Panc1 (cell line): ENCODE measurements at regions not wholly inside any gene's neighbourhood (a gene's known extent, or its start where the extent isn't known, plus 50 kb on each side); places are given as distances from the start of the nearest gene placed in this dataset.

Experiments used
- ATAC-seq: fragments of 200-7000 bp; cut with Tn5 transposase; 2 replicates; pipeline ENCODE4 v1.9.1; 2020; ENCODE audit warnings: mild to moderate bottlenecking, moderate library complexity
- BruUV-seq: library from RNA; stranded (reverse); fragments of 400-500 nt; replicated peaks from 2 replicates; lab custom pipeline; 2021; lab: Mats Ljungman, UMichigan
- CTCF ChIA-PET: fragments of 300-600 bp; sonication (Branson Sonifier 250); formaldehyde crosslinking; loops from one replicate; lab custom pipeline; 2022; ENCODE audit warnings: antibody characterized with exemption; lab: Charles Lee
- POLR2A ChIA-PET: fragments of 300-600 bp; sonication (Branson Sonifier 250); formaldehyde crosslinking; loops from one replicate; lab custom pipeline; 2022; ENCODE audit warnings: antibody characterized with exemption; lab: Charles Lee
- DNase-seq: peaks from one replicate; pipeline ENCODE4 v3.0.0-alpha.2; 2010; ENCODE audit warnings: low read depth, low spot score
- H3K27ac ChIP-seq: 2 replicates; pipeline ENCODE4 v1.5.1; 2011; ENCODE audit warnings: mild to moderate bottlenecking, low read length, inconsistent platforms
- H3K27me3 ChIP-seq: fragments of 200-500 bp; sonication (Bioruptor generic); 2 replicates; pipeline ENCODE4 v1.6.0; 2014; ENCODE audit warnings: low read length, inconsistent platforms; ENCODE audit not compliant: control insufficient read depth, insufficient read depth
- H3K36me3 ChIP-seq: fragments of 200-500 bp; sonication (Bioruptor generic); 2 replicates; pipeline ENCODE4 v1.5.1; 2014; ENCODE audit warnings: inconsistent platforms, mild to moderate bottlenecking, low read length, moderate library complexity; ENCODE audit not compliant: control insufficient read depth, insufficient read depth
- H3K4me1 ChIP-seq: 2 replicates; pipeline ENCODE4 v1.5.1; 2011; ENCODE audit warnings: inconsistent platforms, mild to moderate bottlenecking, low read length, moderate library complexity; ENCODE audit not compliant: control insufficient read depth, insufficient read depth
- H3K4me3 ChIP-seq, 2 experiments: 2 replicates each; pipeline ENCODE4 v1.5.1; 2011 to 2012; ENCODE audit warnings: low read depth in 2 of 2, low read length in 2 of 2, mild to moderate bottlenecking in 2 of 2, inconsistent platforms in 1 of 2, moderate library complexity in 1 of 2
- H3K9me3 ChIP-seq: fragments of 200-500 bp; sonication (Bioruptor generic); 2 replicates; pipeline ENCODE4 v1.5.1; 2014; ENCODE audit warnings: low read depth, mild to moderate bottlenecking, inconsistent platforms, low read length, moderate library complexity; ENCODE audit not compliant: control insufficient read depth, insufficient read depth
- CTCF ChIP-seq: fragments of 450-650 bp; IDR thresholded peaks from 2 replicates; pipeline ENCODE4 v1.5.1; 2017; ENCODE audit warnings: mild to moderate bottlenecking
- POLR2AphosphoS5 ChIP-seq: IDR thresholded peaks from 2 replicates; pipeline ENCODE4 v1.6.1; 2012; ENCODE audit warnings: mild to moderate bottlenecking, low read depth, low read length, moderate library complexity
- REST ChIP-seq, 2 experiments: IDR thresholded peaks; 2 replicates each; pipeline ENCODE4 v1.6.1; 2011 to 2012; ENCODE audit warnings: low read depth in 2 of 2, control low read depth in 1 of 2, low read length in 1 of 2, mild to moderate bottlenecking in 1 of 2, moderate library complexity in 1 of 2; ENCODE audit not compliant: insufficient read depth in 1 of 2
- SIN3A ChIP-seq: IDR thresholded peaks from 2 replicates; pipeline ENCODE4 v1.6.1; 2012; ENCODE audit warnings: low read depth, mild to moderate bottlenecking, low read length, moderate library complexity, borderline replicate concordance; ENCODE audit not compliant: insufficient read depth
- TCF7L2 ChIP-seq: IDR thresholded peaks from 2 replicates; pipeline ENCODE4 v1.6.1; 2011; ENCODE audit warnings: mild to moderate bottlenecking, low read depth, low read length, inconsistent platforms
- in situ Hi-C: cut with HindIII; loops from 2 replicates; pipeline ENCODE4 v1.10.0; 2016; ENCODE audit warnings: low sequenced_read_pairs, low pct_unique_long_range_greater_than_20kb
- intact Hi-C: fragments of 100-400 bp; cut with micrococcal nuclease; formaldehyde crosslinking; loops from one replicate; pipeline ENCODE4 v1.10.0; 2022; ENCODE audit not compliant: unreplicated experiment

GRCh38 chr7:25881317-25882037, 270.5 kb upstream of the NFE2L3 start:
- no peak overlapping the region for H3K27ac ChIP-seq
- no peak for ATAC-seq
- no TSS peak for BruUV-seq
- 0 out of 2 replicates have a peak, but pooled peaks cover 4% of the 10 kb centered on the region for H3K4me1 ChIP-seq
- H3K4me3 ChIP-seq, result no peak overlapping the region
- peaks cover 41% of the 10 kb centered on the region for H3K27me3 ChIP-seq
- intact Hi-C loops, result no loop called here
- H3K36me3 ChIP-seq, result no peaks in the 10 kb centered on the region
- in situ Hi-C loops, result no loop called here
- no peak for DNase-seq
- TF ChIP-seq REST (IDR thresholded peaks at IDR 0.05; ENCODE audit: insufficient read depth in 1 of 2, low read depth in 2 of 2, low read length in 1 of 2) (no peak), SIN3A (no peak), CTCF (no peak), POLR2AphosphoS5 (no peak), TCF7L2 (no peak)
- H3K9me3 ChIP-seq, result no peaks in the 10 kb centered on the region
- POLR2A ChIA-PET, result interaction anchor here (0.7 kb wide), 1 partner anchor 1134 kb away, joined by 7 read pairs; no protein-coding TSS in a partner anchor
- CTCF ChIA-PET, result no interaction called here

GRCh38 chr7:25882151-25882773, 269.7 kb upstream of the NFE2L3 start:
- peaks cover 35% of the 10 kb centered on the region for H3K27me3 ChIP-seq
- BruUV-seq, result no TSS peak
- H3K36me3 ChIP-seq, result no peaks in the 10 kb centered on the region
- ATAC-seq (no peak), DNase-seq (no peak)
- H3K9me3 ChIP-seq, result no peaks in the 10 kb centered on the region
- intact Hi-C loops, result no loop called here
- H3K27ac ChIP-seq, result no peak overlapping the region
- H3K4me3 ChIP-seq, result no peak overlapping the region
- ChIA-PET CTCF (no interaction called here), POLR2A (interaction anchor here (0.7 kb wide), 1 partner anchor 1133 kb away, joined by 7 read pairs; no protein-coding TSS in a partner anchor)
- no peak for TF ChIP-seq POLR2AphosphoS5
- no peak for TF ChIP-seq CTCF
- no peak for TF ChIP-seq REST (IDR thresholded peaks at IDR 0.05; ENCODE audit: insufficient read depth in 1 of 2, low read depth in 2 of 2, low read length in 1 of 2)
- no peak for TF ChIP-seq SIN3A
- no peak for TF ChIP-seq TCF7L2
- in situ Hi-C loops, result no loop called here
- H3K4me1 ChIP-seq, result 0 out of 2 replicates have a peak, but pooled peaks cover 4% of the 10 kb centered on the region
